SK-N-SH (cell line): ENCODE measurements at regions not wholly inside any gene's neighbourhood (a gene's known extent, or its start where the extent isn't known, plus 50 kb on each side); places are given as distances from the start of the nearest gene placed in this dataset.

Source experiments
- CTCF ChIA-PET: fragments of 300-600, 350-600 bp; formaldehyde crosslinking; extraction: SDS; loops from one replicate; lab custom pipeline; 2021; lab: Yijun Ruan, JAX
- POLR2A ChIA-PET: fragments of 350-600 bp; sonication (Branson Sonifier 250); formaldehyde crosslinking; extraction: SDS; loops from one replicate; lab custom pipeline; 2020; ENCODE audit warnings: antibody characterized with exemption, inconsistent platforms; lab: Yijun Ruan, JAX
- DNase-seq: peaks from one replicate; pipeline ENCODE4 v3.0.0; 2012
- H2AFZ ChIP-seq: fragments of 200-600 bp; sonication (generic); 2 replicates; pipeline ENCODE4 v1.8.1; 2016; ENCODE audit warnings: antibody characterized with exemption, mild to moderate bottlenecking, low read depth
- H3F3A ChIP-seq: fragments of 200-600 bp; sonication (generic); replicated peaks from 2 replicates; pipeline ENCODE3; 2016; ENCODE audit warnings: antibody characterized with exemption, mild to moderate bottlenecking; ENCODE audit not compliant: insufficient read depth
- H3K27ac ChIP-seq, 2 experiments: fragments of 200-500 bp in 1 of 2; fragments of 200-600 bp in 1 of 2; sonication (Bioruptor generic) in 1 of 2; sonication (generic), shearing (Covaris generic) in 1 of 2; 2 replicates each; pipeline versions ENCODE4 v1.5.1 to v1.6.1; 2014 to 2016; ENCODE audit warnings: low read depth in 2 of 2, inconsistent platforms in 1 of 2, low read length in 1 of 2, mild to moderate bottlenecking in 1 of 2, mixed read lengths in 1 of 2
- H3K27me3 ChIP-seq: fragments of 200-600 bp; sonication (generic), shearing (Covaris generic); 2 replicates; pipeline ENCODE4 v1.6.1; 2016; ENCODE audit warnings: mixed run types; ENCODE audit not compliant: insufficient read depth
- H3K36me3 ChIP-seq, 2 experiments: fragments of 200-500 bp in 1 of 2; fragments of 200-600 bp in 1 of 2; sonication (Bioruptor generic) in 1 of 2; sonication (generic) in 1 of 2; replicated peaks in 1 of 2; 2 replicates each; pipeline versions ENCODE3 to v1.5.1; 2014 to 2016; ENCODE audit warnings: low read length in 1 of 2, mild to moderate bottlenecking in 1 of 2; ENCODE audit not compliant: insufficient read depth in 2 of 2, control insufficient read depth in 1 of 2
- H3K4me1 ChIP-seq, 2 experiments: fragments of 200-500 bp in 1 of 2; fragments of 200-600 bp in 1 of 2; sonication (Bioruptor generic) in 1 of 2; sonication (generic), shearing (Covaris generic) in 1 of 2; 2 replicates each; pipeline versions ENCODE4 v1.5.1 to v1.6.1; 2014 to 2016; ENCODE audit warnings: low read depth in 1 of 2, low read length in 1 of 2, mixed run types in 1 of 2; ENCODE audit not compliant: insufficient read depth in 2 of 2, control insufficient read depth in 1 of 2
- H3K4me2 ChIP-seq: fragments of 200-600 bp; sonication (generic), shearing (Covaris generic); 2 replicates; pipeline ENCODE4 v1.6.1; 2017; ENCODE audit warnings: mixed run types
- H3K4me3 ChIP-seq, 2 experiments: fragments of 200-500 bp in 1 of 2; fragments of 200-600 bp in 1 of 2; sonication (Bioruptor generic) in 1 of 2; sonication (generic), shearing (Covaris generic) in 1 of 2; 2 replicates each; pipeline versions ENCODE4 v1.5.1 to v1.8.1; 2014 to 2016; ENCODE audit warnings: low read depth in 2 of 2, inconsistent platforms in 1 of 2, low read length in 1 of 2, mild to moderate bottlenecking in 1 of 2, mixed read lengths in 1 of 2, moderate library complexity in 1 of 2
- H3K79me2 ChIP-seq: fragments of 200-600 bp; sonication (generic); 2 replicates; pipeline ENCODE4 v1.8.1; 2017; ENCODE audit warnings: mild to moderate bottlenecking; ENCODE audit not compliant: insufficient read depth
- H3K9ac ChIP-seq: fragments of 200-600 bp; sonication (generic); 2 replicates; pipeline ENCODE4 v1.6.1; 2017; ENCODE audit warnings: mixed run types
- H3K9me2 ChIP-seq: fragments of 200-600 bp; sonication (generic); 2 replicates; pipeline ENCODE4 v1.6.1; 2017; ENCODE audit warnings: mixed run types
- H3K9me3 ChIP-seq: fragments of 200-600 bp; sonication (generic); 2 replicates; pipeline ENCODE4 v1.6.1; 2017; ENCODE audit warnings: mixed run types, mild to moderate bottlenecking, moderate library complexity
- H4K20me1 ChIP-seq: fragments of 200-600 bp; sonication (generic); 2 replicates; pipeline ENCODE4 v1.6.1; 2017; ENCODE audit warnings: mild to moderate bottlenecking, mixed run types; ENCODE audit not compliant: insufficient read depth
- CHD2 ChIP-seq: fragments of 150-350 bp; IDR thresholded peaks from 2 replicates; pipeline ENCODE4 v1.6.1; 2018; ENCODE audit warnings: low read length; ENCODE audit not compliant: partially characterized antibody
- CTCF ChIP-seq: fragments of 200-600 bp; sonication (generic); IDR thresholded peaks from 2 replicates; pipeline ENCODE4 v1.6.1; 2017; ENCODE audit warnings: antibody characterized with exemption, mild to moderate bottlenecking, moderate library complexity
- ELF1 ChIP-seq: IDR thresholded peaks from 2 replicates; pipeline ENCODE4 v1.4.0; 2012
- EZH2phosphoT487 ChIP-seq: fragments of 200-600 bp; sonication (generic); IDR thresholded peaks from 2 replicates; pipeline ENCODE4 v1.6.1; 2017; ENCODE audit warnings: low read depth, mixed run types, mild to moderate bottlenecking, antibody characterized with exemption, moderate library complexity, borderline replicate concordance
- FOSL2 ChIP-seq: IDR thresholded peaks from 2 replicates; pipeline ENCODE4 v1.4.0; 2012; ENCODE audit warnings: low read depth, mild to moderate bottlenecking, moderate library complexity, borderline replicate concordance
- FOXJ3 ChIP-seq: sonication (generic); formaldehyde crosslinking; IDR thresholded peaks from 2 replicates; pipeline ENCODE4 v1.5.1; 2020; ENCODE audit warnings: mild to moderate bottlenecking, missing genetic modification reagents
- FOXM1 ChIP-seq: IDR thresholded peaks from 2 replicates; pipeline ENCODE4 v1.4.0; 2012; ENCODE audit warnings: low read depth, mild to moderate bottlenecking
- GABPA ChIP-seq: IDR thresholded peaks from 2 replicates; pipeline ENCODE4 v1.4.0; 2012; ENCODE audit warnings: low read depth, mild to moderate bottlenecking
- IRF3 ChIP-seq: fragments of 150-350 bp; IDR thresholded peaks from 2 replicates; pipeline ENCODE4 v1.6.1; 2016; ENCODE audit warnings: mild to moderate bottlenecking, low read depth, low read length
- JUND ChIP-seq: IDR thresholded peaks from 2 replicates; pipeline ENCODE4 v1.4.0; 2012
- MEF2A ChIP-seq: IDR thresholded peaks from 2 replicates; pipeline ENCODE4 v1.4.0; 2012; ENCODE audit warnings: low read depth, borderline replicate concordance
- NFIC ChIP-seq: IDR thresholded peaks from 2 replicates; pipeline ENCODE4 v1.4.0; 2012; ENCODE audit warnings: borderline replicate concordance
- RAD21 ChIP-seq: IDR thresholded peaks from 2 replicates; pipeline ENCODE4 v1.6.1; 2012; ENCODE audit warnings: mild to moderate bottlenecking, low read length
- RXRA ChIP-seq: IDR thresholded peaks from 2 replicates; pipeline ENCODE4 v1.4.0; 2012; ENCODE audit warnings: low read depth, mild to moderate bottlenecking, borderline replicate concordance
- SIN3A ChIP-seq: IDR thresholded peaks from 2 replicates; pipeline ENCODE4 v1.6.1; 2012; ENCODE audit warnings: low read depth, mild to moderate bottlenecking, low read length, moderate library complexity, borderline replicate concordance
- SMC3 ChIP-seq: IDR thresholded peaks from 2 replicates; pipeline ENCODE4 v1.6.1; 2012; ENCODE audit warnings: low read depth, low read length, improper control_type of control experiment
- TAF1 ChIP-seq: IDR thresholded peaks from 2 replicates; pipeline ENCODE4 v1.6.1; 2012; ENCODE audit warnings: low read depth, mild to moderate bottlenecking, low read length, moderate library complexity, borderline replicate concordance
- TCF12 ChIP-seq: IDR thresholded peaks from 2 replicates; pipeline ENCODE4 v1.4.0; 2012
- TEAD4 ChIP-seq: IDR thresholded peaks from 2 replicates; pipeline ENCODE4 v1.4.0; 2012; ENCODE audit warnings: mild to moderate bottlenecking, borderline replicate concordance; ENCODE audit not compliant: insufficient read depth
- USF1 ChIP-seq: IDR thresholded peaks from 2 replicates; pipeline ENCODE4 v1.4.0; 2012; ENCODE audit warnings: low read depth, borderline replicate concordance
- WGBS: methylation state at CpG from one replicate; pipeline ENCODE4 v1.1.6; 2017; ENCODE audit warnings: low lambda C conversion rate; 5-methylcytosine and 5-hydroxymethylcytosine counted together

GRCh38 chr6:4210629-4211419, 75.4 kb upstream of the ECI2 start:
- ChIA-PET POLR2A (no interaction called here), CTCF (interaction anchor here (0.6 to 1.6 kb wide), 13 partner anchors 10 to 467 kb away, joined by 3 to 10 read pairs (median 3); no protein-coding TSS in a partner anchor)
- no peaks in the 10 kb centered on the region for H3K9me3 ChIP-seq
- H3K9me2 ChIP-seq, result no peaks in the 10 kb centered on the region
- no peak overlapping the region; a peak in 1 of 4 replicates for H3K4me3 ChIP-seq
- peak; percentile 50 for DNase-seq
- WGBS, result 6% methylated on average over 4 of the region's 4 CpGs
- no peaks in the 10 kb centered on the region for H3K4me1 ChIP-seq
- H2AFZ ChIP-seq, result no peak overlapping the region
- no peak overlapping the region for H3K9ac ChIP-seq
- no peak overlapping the region for H3K27ac ChIP-seq
- H3K79me2 ChIP-seq, result no peaks in the 10 kb centered on the region
- H3K36me3 ChIP-seq, result no peaks in the 10 kb centered on the region
- no peaks in the 10 kb centered on the region; the same call in 1 of the 2 replicates for H3K27me3 ChIP-seq
- H4K20me1 ChIP-seq, result no peaks in the 10 kb centered on the region
- H3F3A ChIP-seq, result no peaks in the 10 kb centered on the region
- H3K4me2 ChIP-seq, result no peak overlapping the region
- no peak for TF ChIP-seq IRF3
- TF ChIP-seq CTCF, result peak; percentile 71
- no peak for TF ChIP-seq JUND
- peak; percentile 65 for TF ChIP-seq RAD21
- no peak for TF ChIP-seq TAF1
- peak; percentile 69 for TF ChIP-seq SMC3

GRCh38 chr6:4209196-4209595, 73.8 kb upstream of the ECI2 start:
- no peaks in the 10 kb centered on the region for H3K4me1 ChIP-seq
- 39% methylated on average over 2 of the region's 2 CpGs for WGBS
- no peaks in the 10 kb centered on the region for H3K79me2 ChIP-seq
- ChIA-PET CTCF (interaction anchor here (1.0 kb wide), 1 partner anchor 21 kb away, joined by 3 read pairs; no protein-coding TSS in a partner anchor), POLR2A (no interaction called here)
- no peaks in the 10 kb centered on the region for H3K36me3 ChIP-seq
- no peak overlapping the region for H2AFZ ChIP-seq
- DNase-seq, result no peak
- no peaks in the 10 kb centered on the region for H3K9me2 ChIP-seq
- H4K20me1 ChIP-seq, result no peaks in the 10 kb centered on the region
- no peaks in the 10 kb centered on the region for H3F3A ChIP-seq
- H3K27me3 ChIP-seq, result no peaks in the 10 kb centered on the region; the same call in 1 of the 2 replicates
- no peak overlapping the region for H3K27ac ChIP-seq
- no peaks in the 10 kb centered on the region for H3K9me3 ChIP-seq
- H3K4me3 ChIP-seq, result no peak overlapping the region
- TF ChIP-seq TCF12, result no peak
- TF ChIP-seq JUND, result no peak
- TF ChIP-seq USF1, result no peak
- TF ChIP-seq GABPA, result no peak
- TF ChIP-seq TEAD4, result no peak
- no peak for TF ChIP-seq ELF1
- no peak for TF ChIP-seq SMC3
- TF ChIP-seq NFIC, result no peak
- TF ChIP-seq IRF3, result no peak
- TF ChIP-seq SIN3A, result no peak
- TF ChIP-seq MEF2A, result no peak
- no peak for TF ChIP-seq TAF1
- no peak for TF ChIP-seq RXRA
- no peak for TF ChIP-seq FOXM1
- no peak for TF ChIP-seq CTCF
- no peak for TF ChIP-seq CHD2
- TF ChIP-seq FOXJ3 (CRISPR knock-in tag), result no peak
- no peak for TF ChIP-seq FOSL2
- TF ChIP-seq EZH2phosphoT487, result no peak
- no peak overlapping the region for H3K9ac ChIP-seq
- H3K4me2 ChIP-seq, result no peak overlapping the region
